ENCODE measurements at regions not wholly inside any gene's neighbourhood (a gene's known extent, or its start where the extent isn't known, plus 50 kb on each side); places are given as distances from the start of the nearest gene placed in this dataset.

GRCh38 chr12:90245391-90245790, 536.8 kb upstream of the ATP2B1 start:
- TF ChIP-seq POLR2A (IDR thresholded peaks at IDR 0.05; ENCODE audit: low read depth, low read length) = no peak
- no peak for TF ChIP-seq TAF1 (IDR thresholded peaks at IDR 0.05; ENCODE audit: borderline replicate concordance, low read depth, low read length)
- no peak for TF ChIP-seq POLR2AphosphoS5 (IDR thresholded peaks at IDR 0.05; ENCODE audit: low read depth, low read length)
